ENCODE measurements at regions not wholly inside any gene's neighbourhood (a gene's known extent, or its start where the extent isn't known, plus 50 kb on each side); places are given as distances from the start of the nearest gene placed in this dataset.
A peak's percentile ranks its signal among the peaks of the same experiment; 100 is the strongest.

GRCh38 chrX:10350981-10351380 lies 194.2 kb downstream of the CLCN4 start:
- Histone ChIP-seq H3K27ac (no peak overlapping the region), H3K36me3 (no peaks in the 10 kb centered on the region), H3K27me3 (no peaks in the 10 kb centered on the region), H3K9me3 (no peaks in the 10 kb centered on the region), H3K4me3 (no peak overlapping the region), H3K4me1 (no peaks in the 10 kb centered on the region)
- WGBS, 2 donors = 45 to 48% methylated on average over 3 of the region's 3 CpGs
- DNase-seq (ENCODE audit: low spot score in 2 of 2) = no peak
- TF ChIP-seq POLR2A (IDR thresholded peaks at IDR 0.05) = no peak
- TF ChIP-seq EP300 (IDR thresholded peaks at IDR 0.05) = no peak
- TF ChIP-seq, protein P1, sequence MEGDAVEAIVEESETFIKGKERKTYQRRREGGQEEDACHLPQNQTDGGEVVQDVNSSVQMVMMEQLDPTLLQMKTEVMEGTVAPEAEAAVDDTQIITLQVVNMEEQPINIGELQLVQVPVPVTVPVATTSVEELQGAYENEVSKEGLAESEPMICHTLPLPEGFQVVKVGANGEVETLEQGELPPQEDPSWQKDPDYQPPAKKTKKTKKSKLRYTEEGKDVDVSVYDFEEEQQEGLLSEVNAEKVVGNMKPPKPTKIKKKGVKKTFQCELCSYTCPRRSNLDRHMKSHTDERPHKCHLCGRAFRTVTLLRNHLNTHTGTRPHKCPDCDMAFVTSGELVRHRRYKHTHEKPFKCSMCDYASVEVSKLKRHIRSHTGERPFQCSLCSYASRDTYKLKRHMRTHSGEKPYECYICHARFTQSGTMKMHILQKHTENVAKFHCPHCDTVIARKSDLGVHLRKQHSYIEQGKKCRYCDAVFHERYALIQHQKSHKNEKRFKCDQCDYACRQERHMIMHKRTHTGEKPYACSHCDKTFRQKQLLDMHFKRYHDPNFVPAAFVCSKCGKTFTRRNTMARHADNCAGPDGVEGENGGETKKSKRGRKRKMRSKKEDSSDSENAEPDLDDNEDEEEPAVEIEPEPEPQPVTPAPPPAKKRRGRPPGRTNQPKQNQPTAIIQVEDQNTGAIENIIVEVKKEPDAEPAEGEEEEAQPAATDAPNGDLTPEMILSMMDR (IDR thresholded peaks at IDR 0.05) = no peak

- Histone ChIP-seq H3K36me3 (no peaks in the 10 kb centered on the region), H3K4me1 (no peaks in the 10 kb centered on the region), H3K27ac (no peak overlapping the region), H3K27me3 (no peaks in the 10 kb centered on the region), H3K9me3 (no peaks in the 10 kb centered on the region), H3K4me3 (no peak overlapping the region)
- no peak for TF ChIP-seq POLR2A (IDR thresholded peaks at IDR 0.05)
- TF ChIP-seq, protein P1 (IDR thresholded peaks at IDR 0.05) = no peak
- TF ChIP-seq EP300 (IDR thresholded peaks at IDR 0.05) = no peak
- DNase-seq (ENCODE audit: low spot score in 2 of 2) = no peak
- 79 to 80% methylated on average over 1 of the region's 1 CpG for WGBS, 2 donors
Measured at GRCh38 chrX:10352536-10352935, 195.8 kb downstream of the CLCN4 start.

DNA sequence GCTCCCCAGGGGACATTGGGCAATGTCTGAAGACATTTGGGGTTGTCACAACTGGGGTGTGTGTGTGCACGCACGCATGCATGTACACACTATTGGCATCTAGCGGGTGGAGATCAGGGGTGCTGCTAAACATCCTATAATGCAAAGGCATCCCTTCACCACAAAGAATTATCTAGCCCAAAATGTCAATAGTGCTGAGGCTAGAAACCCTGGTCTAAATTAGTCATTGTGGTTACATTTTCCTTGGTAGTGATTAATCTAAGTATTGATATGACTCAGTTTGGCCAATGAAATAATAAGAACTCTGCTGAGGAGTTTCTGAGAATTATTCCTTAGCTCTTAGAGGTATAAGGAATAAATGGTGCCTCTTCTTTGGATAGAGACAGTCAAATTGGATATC lies 200.2 kb downstream of the CLCN4 start:
- no peak for DNase-seq (ENCODE audit: low spot score in 2 of 2)
- WGBS, 2 donors = 94 to 97% methylated on average over 3 of the region's 3 CpGs
- Histone ChIP-seq H3K4me1 (peaks cover 0 to 6% (median 0%) of the 10 kb centered on the region in 4 donors), H3K27me3 (peaks cover 0 to 3% of the 10 kb centered on the region in 2 donors), H3K9me3 (no peaks in the 10 kb centered on the region), H3K4me3 (no peak overlapping the region), H3K27ac (no peak overlapping the region), H3K36me3 (no peaks in the 10 kb centered on the region)
- no peak for TF ChIP-seq POLR2A (IDR thresholded peaks at IDR 0.05)
- TF ChIP-seq, protein P1 (IDR thresholded peaks at IDR 0.05) = no peak
- TF ChIP-seq EP300 (IDR thresholded peaks at IDR 0.05) = no peak

GRCh38 chrX:10358958-10359357 lies 202.2 kb downstream of the CLCN4 start:
- H3K4me1 ChIP-seq = peaks cover 0 to 6% (median 0%) of the 10 kb centered on the region in 4 donors
- no peak overlapping the region for H3K27ac ChIP-seq
- H3K4me3 ChIP-seq = no peak overlapping the region
- H3K9me3 ChIP-seq = no peaks in the 10 kb centered on the region
- no peaks in the 10 kb centered on the region for H3K36me3 ChIP-seq
- no peak for DNase-seq (ENCODE audit: low spot score in 2 of 2)
- peaks cover 0 to 3% of the 10 kb centered on the region in 2 donors for H3K27me3 ChIP-seq
- WGBS, 2 donors = 93 to 100% methylated on average over 2 of the region's 2 CpGs
- TF ChIP-seq POLR2A (IDR thresholded peaks at IDR 0.05) (no peak), EP300 (IDR thresholded peaks at IDR 0.05) (no peak)
- TF ChIP-seq, protein P1 (IDR thresholded peaks at IDR 0.05) = no peak

DNA sequence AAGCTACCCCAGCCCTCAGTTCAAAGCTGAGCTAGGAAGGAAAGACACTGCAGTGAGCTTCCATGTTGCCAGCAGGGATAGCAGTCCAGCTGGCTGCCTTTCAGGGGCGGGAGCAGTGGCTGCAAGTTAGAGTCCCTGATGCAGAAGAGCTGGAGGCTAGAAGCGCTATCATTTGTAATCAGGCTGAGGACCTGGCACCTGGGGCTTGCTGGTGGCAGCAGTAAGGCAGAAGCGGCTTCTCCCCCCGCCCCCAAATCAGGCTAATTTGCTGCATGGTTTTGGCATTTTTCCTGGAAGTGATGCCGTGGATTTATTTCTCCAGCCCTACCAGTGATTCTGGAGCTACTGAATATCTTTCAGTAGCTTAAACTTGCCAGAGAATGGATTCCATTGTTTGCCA lies 203.3 kb downstream of the CLCN4 start:
- Histone ChIP-seq H3K27me3 (peaks cover 0 to 3% of the 10 kb centered on the region in 2 donors), H3K4me1 (peaks cover 0 to 6% (median 0%) of the 10 kb centered on the region in 4 donors), H3K4me3 (no peak overlapping the region), H3K27ac (no peak overlapping the region), H3K9me3 (no peaks in the 10 kb centered on the region), H3K36me3 (no peaks in the 10 kb centered on the region)
- no peak for TF ChIP-seq EP300 (IDR thresholded peaks at IDR 0.05)
- no peak for TF ChIP-seq POLR2A (IDR thresholded peaks at IDR 0.05)
- TF ChIP-seq, protein P1 (IDR thresholded peaks at IDR 0.05) = no peak
- 11 to 53% methylated on average over 1 to 5 of the region's 5 CpGs for WGBS, 2 donors
- DNase-seq (ENCODE audit: low spot score in 2 of 2) = peak in 1 of 2 donors; percentile 4

All from tibial nerve (tissue), 4 donors.